Upper lobe of left lung (tissue), 6 donors: ENCODE measurements at regions not wholly inside any gene's neighbourhood (a gene's known extent, or its start where the extent isn't known, plus 50 kb on each side); places are given as distances from the start of the nearest gene placed in this dataset.

ENCODE experiments used
- ATAC-seq, 2 donors: fragments of 200-7000 bp; cut with Tn5 transposase; one replicate each; pipeline ENCODE4 v1.9.1; 2022; ENCODE audit warnings: mild to moderate bottlenecking in 2 of 2, moderate library complexity in 2 of 2; ENCODE audit not compliant: low FRiP score in 2 of 2
- DNase-seq, 2 donors: peaks; one replicate each; pipeline ENCODE4 v3.0.0-alpha.2; 2019 to 2020
- H3K27ac ChIP-seq, 4 donors: fragments of 200-600 bp; sonication (generic); one replicate each; pipeline ENCODE4 v1.5.1; 2016 to 2019
- H3K27me3 ChIP-seq, 4 donors: fragments of 200-600 bp; sonication (generic); one replicate each; pipeline ENCODE4 v1.5.1; 2017 to 2019
- H3K36me3 ChIP-seq, 4 donors: fragments of 200-600 bp; sonication (generic); one replicate each; pipeline ENCODE4 v1.5.1; 2016 to 2019
- H3K4me1 ChIP-seq, 4 donors: fragments of 200-600 bp; sonication (generic); one replicate each; pipeline ENCODE4 v1.5.1; 2018 to 2019
- H3K4me3 ChIP-seq, 4 donors: fragments of 200-600 bp; sonication (generic); one replicate each; pipeline ENCODE4 v1.5.1; 2017 to 2019; ENCODE audit warnings: mild to moderate bottlenecking in 2 of 4, moderate library complexity in 1 of 4
- H3K9me3 ChIP-seq, 4 donors: fragments of 200-600 bp; sonication (generic); one replicate each; pipeline ENCODE4 v1.5.1; 2018 to 2019
- EP300 ChIP-seq, 4 donors: sonication (generic); formaldehyde crosslinking; IDR thresholded peaks; one replicate each; pipeline ENCODE4 v1.5.1; 2017; ENCODE audit warnings: antibody characterized with exemption in 4 of 4, control low read depth in 2 of 4
- POLR2A ChIP-seq, 4 donors: fragments of 450-650 bp; IDR thresholded peaks; one replicate each; pipeline ENCODE4 v1.5.1; 2016 to 2017; ENCODE audit warnings: antibody characterized with exemption in 4 of 4, mild to moderate bottlenecking in 2 of 4
- POLR2AphosphoS5 ChIP-seq, 2 donors: sonication (generic); formaldehyde crosslinking; IDR thresholded peaks; one replicate each; pipeline ENCODE4 v1.5.1; 2017; ENCODE audit warnings: antibody characterized with exemption in 2 of 2
- WGBS, 2 donors: methylation state at CpG; one replicate each; pipeline ENCODE4 v1.1.5; 2017 to 2018; 5-methylcytosine and 5-hydroxymethylcytosine counted together
- TF ChIP-seq, protein P1 (sequence below), 6 experiments: fragments of 450-650 bp in 4 of 6; fragments of 200-600 bp in 2 of 6; sonication (generic) in 2 of 6; IDR thresholded peaks; one replicate each; pipeline ENCODE4 v1.5.1; 2016 to 2019; ENCODE audit warnings: antibody characterized with exemption in 6 of 6
- donor health status: DM: no; HTN: no; CAD: no; lungs with moderate emphysema.
- donor health status: DM: no; HTN: yes; CAD: no; lungs with severe emphysema.

DNA sequence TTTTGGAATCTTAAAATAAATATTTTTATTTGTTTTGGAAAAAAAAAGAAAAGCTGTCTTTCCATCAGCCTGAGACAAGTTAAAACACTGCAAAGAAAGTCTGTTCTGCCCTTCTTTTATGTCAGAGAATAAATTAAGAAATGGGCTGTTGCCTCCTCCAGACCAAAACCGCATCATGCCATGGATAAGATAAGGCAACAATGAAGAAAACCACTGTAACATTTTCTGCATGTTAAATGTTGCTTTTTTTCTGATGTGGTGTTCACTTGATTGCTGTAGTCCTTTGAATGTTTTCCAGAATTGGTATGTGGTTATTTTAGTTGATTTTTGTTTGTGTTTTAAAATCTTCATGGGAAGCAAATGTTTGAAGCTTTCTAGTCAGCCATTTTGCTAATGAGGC lies 319.2 kb upstream of the CNTN5 start:
- no peaks in the 10 kb centered on the region for H3K9me3 ChIP-seq
- 87 to 88% methylated on average over 1 of the region's 1 CpG for WGBS, 2 donors
- ATAC-seq: no peak
- H3K36me3 ChIP-seq: no peaks in the 10 kb centered on the region
- TF ChIP-seq, protein P1, sequence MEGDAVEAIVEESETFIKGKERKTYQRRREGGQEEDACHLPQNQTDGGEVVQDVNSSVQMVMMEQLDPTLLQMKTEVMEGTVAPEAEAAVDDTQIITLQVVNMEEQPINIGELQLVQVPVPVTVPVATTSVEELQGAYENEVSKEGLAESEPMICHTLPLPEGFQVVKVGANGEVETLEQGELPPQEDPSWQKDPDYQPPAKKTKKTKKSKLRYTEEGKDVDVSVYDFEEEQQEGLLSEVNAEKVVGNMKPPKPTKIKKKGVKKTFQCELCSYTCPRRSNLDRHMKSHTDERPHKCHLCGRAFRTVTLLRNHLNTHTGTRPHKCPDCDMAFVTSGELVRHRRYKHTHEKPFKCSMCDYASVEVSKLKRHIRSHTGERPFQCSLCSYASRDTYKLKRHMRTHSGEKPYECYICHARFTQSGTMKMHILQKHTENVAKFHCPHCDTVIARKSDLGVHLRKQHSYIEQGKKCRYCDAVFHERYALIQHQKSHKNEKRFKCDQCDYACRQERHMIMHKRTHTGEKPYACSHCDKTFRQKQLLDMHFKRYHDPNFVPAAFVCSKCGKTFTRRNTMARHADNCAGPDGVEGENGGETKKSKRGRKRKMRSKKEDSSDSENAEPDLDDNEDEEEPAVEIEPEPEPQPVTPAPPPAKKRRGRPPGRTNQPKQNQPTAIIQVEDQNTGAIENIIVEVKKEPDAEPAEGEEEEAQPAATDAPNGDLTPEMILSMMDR (IDR thresholded peaks at IDR 0.05): no peak
- TF ChIP-seq POLR2A (IDR thresholded peaks at IDR 0.05) (no peak), POLR2AphosphoS5 (IDR thresholded peaks at IDR 0.05) (no peak), EP300 (IDR thresholded peaks at IDR 0.05) (no peak)
- DNase-seq: no peak
- no peak overlapping the region for H3K27ac ChIP-seq
- no peak overlapping the region for H3K4me3 ChIP-seq
- no peaks in the 10 kb centered on the region for H3K27me3 ChIP-seq
- H3K4me1 ChIP-seq: no peaks in the 10 kb centered on the region

DNA sequence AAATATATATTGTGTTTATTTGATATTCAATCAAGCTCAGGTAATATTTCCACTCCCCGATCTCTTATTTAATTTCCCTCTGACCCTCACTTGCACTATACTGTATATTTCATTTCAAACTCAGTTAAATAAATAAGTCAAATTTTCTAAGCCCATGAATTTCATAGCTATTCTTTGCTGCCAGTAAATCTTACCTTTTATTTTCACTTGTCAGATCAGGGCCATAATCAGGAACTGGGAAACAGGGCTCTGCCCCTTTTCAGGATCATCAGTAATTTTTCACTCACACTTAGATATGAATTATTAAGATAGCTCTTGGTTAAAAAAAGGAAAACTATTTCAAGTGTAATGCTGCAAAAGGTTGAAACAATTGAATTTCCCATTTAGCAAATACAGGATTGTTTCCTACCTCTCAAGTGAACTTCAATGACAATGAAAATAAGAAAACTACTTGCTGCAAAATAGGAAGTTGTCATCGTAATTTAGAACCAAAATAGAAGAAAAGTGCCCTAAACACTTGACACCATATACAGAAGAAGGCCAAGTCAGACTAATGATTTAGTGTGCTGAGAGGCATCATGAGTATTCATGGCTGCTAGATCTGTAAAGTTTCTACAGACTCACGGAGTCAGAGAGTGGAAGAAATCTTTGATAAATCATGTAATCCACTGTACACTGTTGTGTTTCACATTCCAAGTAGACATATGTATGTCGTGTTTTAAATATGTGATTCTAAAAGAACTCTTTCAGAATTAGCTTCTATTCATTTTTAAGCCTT lies 316.8 kb upstream of the CNTN5 start:
- H3K27me3 ChIP-seq: no peaks in the 10 kb centered on the region
- H3K36me3 ChIP-seq: no peaks in the 10 kb centered on the region
- no peak for DNase-seq
- TF ChIP-seq POLR2A (IDR thresholded peaks at IDR 0.05) (no peak), POLR2AphosphoS5 (IDR thresholded peaks at IDR 0.05) (no peak), EP300 (IDR thresholded peaks at IDR 0.05) (no peak)
- TF ChIP-seq, protein P1 (IDR thresholded peaks at IDR 0.05): no peak
- H3K9me3 ChIP-seq: no peaks in the 10 kb centered on the region
- H3K4me3 ChIP-seq: no peak overlapping the region
- no peaks in the 10 kb centered on the region for H3K4me1 ChIP-seq
- no peak overlapping the region for H3K27ac ChIP-seq
- 71 to 72% methylated on average over 4 of the region's 4 CpGs for WGBS, 2 donors
- no peak for ATAC-seq

GRCh38 chr11:98710026-98710425 lies 310.7 kb upstream of the CNTN5 start:
- Histone ChIP-seq H3K4me3 (no peak overlapping the region), H3K9me3 (no peaks in the 10 kb centered on the region), H3K27me3 (no peaks in the 10 kb centered on the region), H3K4me1 (no peaks in the 10 kb centered on the region), H3K36me3 (no peaks in the 10 kb centered on the region), H3K27ac (no peak overlapping the region)
- DNase-seq: no peak
- TF ChIP-seq EP300 (IDR thresholded peaks at IDR 0.05): no peak
- TF ChIP-seq, protein P1 (IDR thresholded peaks at IDR 0.05): no peak
- TF ChIP-seq POLR2A (IDR thresholded peaks at IDR 0.05): no peak
- no peak for TF ChIP-seq POLR2AphosphoS5 (IDR thresholded peaks at IDR 0.05)
- no peak for ATAC-seq

DNA sequence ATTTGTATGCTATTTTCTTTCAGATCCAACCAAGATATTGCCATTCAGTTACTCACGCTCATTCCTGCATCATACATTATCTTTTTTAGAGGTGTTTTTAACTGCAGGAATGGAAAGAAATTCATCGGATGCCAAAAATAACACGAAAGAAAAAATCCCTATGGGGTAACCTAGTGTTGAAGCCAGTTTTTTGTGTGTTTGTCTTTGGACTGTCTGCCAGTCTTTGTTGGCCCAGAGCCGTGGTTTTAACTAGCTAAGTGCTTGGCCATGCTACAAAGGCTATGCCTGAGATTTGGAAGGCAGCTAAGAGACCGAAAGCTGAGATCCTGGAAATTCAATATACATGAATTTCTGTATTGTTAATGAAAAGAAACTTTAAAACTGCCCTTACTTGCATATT lies 309.8 kb upstream of the CNTN5 start:
- WGBS, 2 donors: 48 to 52% methylated on average over 5 of the region's 5 CpGs
- H3K27ac ChIP-seq: no peak overlapping the region
- no peaks in the 10 kb centered on the region for H3K4me1 ChIP-seq
- TF ChIP-seq POLR2AphosphoS5 (IDR thresholded peaks at IDR 0.05): no peak
- H3K4me3 ChIP-seq: no peak overlapping the region
- DNase-seq (no peak), ATAC-seq (no peak)
- H3K36me3 ChIP-seq: no peaks in the 10 kb centered on the region
- H3K27me3 ChIP-seq: no peaks in the 10 kb centered on the region
- peaks cover 0 to 4% (median 0%) of the 10 kb centered on the region in 4 donors for H3K9me3 ChIP-seq

DNA sequence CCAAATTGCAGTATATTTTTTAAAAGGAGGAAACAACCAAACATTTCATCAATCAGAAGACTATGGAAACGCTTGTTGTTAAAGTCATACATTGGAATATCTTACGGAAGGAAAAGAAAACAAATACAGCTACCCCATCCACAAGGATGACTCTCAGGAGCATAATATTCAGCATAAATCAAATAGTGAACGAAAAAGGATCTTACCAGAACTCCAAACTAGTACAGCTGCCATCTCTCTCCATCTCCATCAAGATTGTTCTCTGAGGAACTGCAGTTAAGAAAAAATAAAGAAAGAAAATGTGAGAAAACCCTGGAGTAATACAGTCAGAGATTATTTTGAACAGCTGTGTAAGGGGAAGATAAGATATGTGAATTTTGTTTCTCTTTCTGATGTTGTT lies 299.8 kb upstream of the CNTN5 start:
- H3K4me3 ChIP-seq: no peak overlapping the region
- TF ChIP-seq POLR2A (IDR thresholded peaks at IDR 0.05) (no peak), EP300 (IDR thresholded peaks at IDR 0.05) (no peak), POLR2AphosphoS5 (IDR thresholded peaks at IDR 0.05) (no peak)
- TF ChIP-seq, protein P1 (IDR thresholded peaks at IDR 0.05): no peak
- H3K27me3 ChIP-seq: no peaks in the 10 kb centered on the region
- no peaks in the 10 kb centered on the region for H3K4me1 ChIP-seq
- no peak for DNase-seq
- 62 to 75% methylated on average over 3 of the region's 3 CpGs for WGBS, 2 donors
- H3K9me3 ChIP-seq: no peaks in the 10 kb centered on the region
- ATAC-seq: no peak
- H3K36me3 ChIP-seq: no peaks in the 10 kb centered on the region
- H3K27ac ChIP-seq: no peak overlapping the region
